Progenitor cell of endocrine pancreas (in vitro differentiated cells): ENCODE measurements at regions not wholly inside any gene's neighbourhood (a gene's known extent, or its start where the extent isn't known, plus 50 kb on each side); places are given as distances from the start of the nearest gene placed in this dataset.

Source experiments
- DNase-seq: peaks from one replicate; pipeline ENCODE4 v3.0.0; 2021; ENCODE audit warnings: low spot score; ENCODE audit not compliant: unreplicated experiment
- H3K27ac Mint-ChIP-seq: 2 replicates; pipeline ENCODE4 v1.8.0; 2021; ENCODE audit warnings: mild to moderate bottlenecking, moderate library complexity, mixed read lengths
- H3K27me3 Mint-ChIP-seq: 2 replicates; pipeline ENCODE4 v1.8.0; 2021; ENCODE audit warnings: mixed read lengths
- H3K36me3 Mint-ChIP-seq: 2 replicates; pipeline ENCODE4 v1.8.0; 2022; ENCODE audit warnings: mixed read lengths; ENCODE audit not compliant: insufficient read depth
- H3K4me1 Mint-ChIP-seq: 2 replicates; pipeline ENCODE4 v1.8.0; 2021; ENCODE audit warnings: low read depth, mixed read lengths
- H3K4me3 Mint-ChIP-seq: 2 replicates; pipeline ENCODE4 v1.8.0; 2021; ENCODE audit warnings: low read depth, mild to moderate bottlenecking, moderate library complexity, mixed read lengths
- H3K9me3 Mint-ChIP-seq: 2 replicates; pipeline ENCODE4 v1.8.0; 2021; ENCODE audit warnings: low read depth, mixed read lengths
- TF ChIP-seq, protein P1 (sequence below): fragments of 200-600 bp; sonication (generic); IDR thresholded peaks from one replicate; pipeline ENCODE4 v1.5.0; 2021; ENCODE audit warnings: antibody characterized with exemption, mild to moderate bottlenecking; ENCODE audit not compliant: unreplicated experiment

DNA sequence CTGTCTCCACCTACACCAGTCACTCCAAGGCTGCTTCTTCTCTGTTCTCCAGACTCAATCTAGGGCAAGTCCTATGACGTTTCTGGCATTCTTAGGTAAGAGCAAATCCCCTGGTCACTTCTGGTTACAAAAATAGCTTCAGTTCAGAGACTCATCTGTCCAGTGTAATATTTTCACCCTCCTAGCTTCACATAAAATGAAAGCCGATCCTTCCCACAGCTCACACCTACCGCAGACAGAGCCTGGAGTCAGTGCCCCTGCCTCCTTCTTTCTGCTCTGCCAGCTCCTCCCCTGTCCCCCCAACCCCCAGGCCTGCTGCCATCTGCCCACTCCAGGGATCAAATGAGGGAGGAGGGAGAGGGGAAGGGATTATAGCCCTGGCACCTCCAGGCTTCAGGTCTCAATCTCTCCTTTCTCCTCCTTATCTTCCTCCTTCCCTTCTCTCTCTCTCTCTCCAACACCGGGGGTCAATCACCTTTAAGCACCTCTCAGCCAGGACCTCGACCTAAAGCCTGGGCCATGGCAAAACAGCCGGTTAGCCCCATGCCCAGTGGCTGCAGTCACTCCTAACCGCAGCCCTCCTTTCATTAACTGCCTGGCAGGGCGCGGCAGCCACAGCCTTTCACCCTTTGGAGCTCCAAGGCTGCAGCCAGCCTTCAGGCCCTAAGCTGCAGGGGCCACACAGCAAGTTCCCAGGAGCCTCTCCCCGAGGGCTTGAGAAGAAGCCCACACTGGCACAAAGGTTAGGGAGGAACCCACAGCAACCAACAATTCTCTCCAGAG, 292.6 kb upstream of the MGMT start:
- H3K36me3 Mint-ChIP-seq, result no peaks in the 10 kb centered on the region
- no peaks in the 10 kb centered on the region for H3K9me3 Mint-ChIP-seq
- H3K4me1 Mint-ChIP-seq, result no peaks in the 10 kb centered on the region
- H3K27me3 Mint-ChIP-seq, result peaks cover 34% of the 10 kb centered on the region
- H3K4me3 Mint-ChIP-seq, result no peak overlapping the region
- no peak for DNase-seq
- TF ChIP-seq, protein P1, sequence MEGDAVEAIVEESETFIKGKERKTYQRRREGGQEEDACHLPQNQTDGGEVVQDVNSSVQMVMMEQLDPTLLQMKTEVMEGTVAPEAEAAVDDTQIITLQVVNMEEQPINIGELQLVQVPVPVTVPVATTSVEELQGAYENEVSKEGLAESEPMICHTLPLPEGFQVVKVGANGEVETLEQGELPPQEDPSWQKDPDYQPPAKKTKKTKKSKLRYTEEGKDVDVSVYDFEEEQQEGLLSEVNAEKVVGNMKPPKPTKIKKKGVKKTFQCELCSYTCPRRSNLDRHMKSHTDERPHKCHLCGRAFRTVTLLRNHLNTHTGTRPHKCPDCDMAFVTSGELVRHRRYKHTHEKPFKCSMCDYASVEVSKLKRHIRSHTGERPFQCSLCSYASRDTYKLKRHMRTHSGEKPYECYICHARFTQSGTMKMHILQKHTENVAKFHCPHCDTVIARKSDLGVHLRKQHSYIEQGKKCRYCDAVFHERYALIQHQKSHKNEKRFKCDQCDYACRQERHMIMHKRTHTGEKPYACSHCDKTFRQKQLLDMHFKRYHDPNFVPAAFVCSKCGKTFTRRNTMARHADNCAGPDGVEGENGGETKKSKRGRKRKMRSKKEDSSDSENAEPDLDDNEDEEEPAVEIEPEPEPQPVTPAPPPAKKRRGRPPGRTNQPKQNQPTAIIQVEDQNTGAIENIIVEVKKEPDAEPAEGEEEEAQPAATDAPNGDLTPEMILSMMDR, result no peak
- no peak overlapping the region for H3K27ac Mint-ChIP-seq

DNA sequence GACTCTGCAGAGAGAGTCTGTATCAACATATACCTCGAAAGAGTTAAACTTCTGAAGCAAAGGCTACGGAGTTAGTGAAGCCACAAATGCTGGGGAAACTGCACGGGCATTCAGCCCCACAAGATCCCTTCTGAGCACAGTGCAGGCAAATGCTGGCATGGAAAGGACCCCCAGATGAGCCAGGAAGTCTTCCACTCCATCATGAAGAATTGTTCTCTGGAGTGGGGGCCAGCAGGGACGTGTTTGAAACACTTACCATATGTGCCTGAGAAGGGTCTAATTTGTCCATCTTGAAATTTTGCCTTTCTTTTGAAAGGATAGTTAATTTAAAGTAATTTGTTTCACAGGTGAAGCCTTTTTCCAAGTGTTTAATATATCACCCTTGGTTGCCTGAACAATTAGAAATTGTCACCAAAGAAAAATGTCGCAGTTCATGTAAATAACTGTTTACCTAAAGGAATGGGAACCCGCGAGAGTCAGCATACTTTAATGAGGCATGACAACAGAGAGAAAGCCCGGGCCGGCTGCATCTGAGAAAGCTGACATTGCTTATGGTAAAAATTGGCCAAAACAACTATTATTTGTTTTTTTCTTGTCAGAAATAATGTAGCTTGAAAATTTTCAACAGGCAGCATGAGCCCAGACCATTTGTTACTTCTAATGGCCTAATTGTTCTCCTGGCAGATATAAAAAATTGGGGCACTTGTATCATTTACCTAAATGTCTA, 287.6 kb upstream of the MGMT start:
- TF ChIP-seq, protein P1, result no peak

DNA sequence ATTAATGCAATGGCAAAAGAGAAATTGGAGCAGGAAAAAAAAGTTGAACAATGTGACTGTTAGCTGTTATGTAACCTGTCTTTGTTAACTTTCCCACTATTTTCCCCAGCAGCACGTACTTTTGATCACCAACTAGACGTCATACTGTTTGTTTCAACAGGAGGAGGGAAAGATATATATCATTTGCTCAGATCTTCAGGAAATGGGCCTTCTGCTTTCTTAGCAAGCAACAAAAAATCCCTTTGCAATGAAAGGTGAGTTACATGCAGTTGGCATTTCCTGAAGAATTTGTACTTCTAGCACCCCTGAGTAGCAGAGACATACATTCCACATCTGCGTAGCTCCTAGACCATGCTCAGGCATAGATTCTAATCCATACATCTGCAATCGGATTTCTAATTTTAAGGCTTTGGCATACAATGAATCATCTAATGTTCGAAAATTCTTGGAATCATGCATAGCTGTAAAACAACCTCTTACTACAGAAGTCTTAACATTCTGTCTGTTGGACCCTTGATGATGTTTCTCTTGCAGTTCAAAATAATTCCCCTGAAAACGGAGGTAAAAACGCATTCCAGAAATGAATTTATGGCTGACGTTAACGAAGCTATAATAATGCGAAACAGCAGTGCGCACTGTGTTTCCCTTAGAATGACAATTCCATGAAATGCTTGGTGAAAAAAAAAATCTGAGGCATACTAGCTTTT, 286.9 kb upstream of the MGMT start:
- H3K36me3 Mint-ChIP-seq, result no peaks in the 10 kb centered on the region
- no peak overlapping the region for H3K27ac Mint-ChIP-seq
- H3K4me3 Mint-ChIP-seq, result no peak overlapping the region
- H3K4me1 Mint-ChIP-seq, result no peaks in the 10 kb centered on the region
- DNase-seq, result no peak
- TF ChIP-seq, protein P1, result no peak
- H3K9me3 Mint-ChIP-seq, result peaks cover 4% of the 10 kb centered on the region
- peaks cover 50% of the 10 kb centered on the region for H3K27me3 Mint-ChIP-seq

More for the DNA sequence above, 287.6 kb upstream of the MGMT start:
- Mint-ChIP-seq H3K27ac (no peak overlapping the region), H3K36me3 (no peaks in the 10 kb centered on the region), H3K4me3 (no peak overlapping the region), H3K9me3 (peaks cover 4% of the 10 kb centered on the region), H3K4me1 (no peaks in the 10 kb centered on the region), H3K27me3 (peaks cover 53% of the 10 kb centered on the region)
- DNase-seq, result no peak

DNA sequence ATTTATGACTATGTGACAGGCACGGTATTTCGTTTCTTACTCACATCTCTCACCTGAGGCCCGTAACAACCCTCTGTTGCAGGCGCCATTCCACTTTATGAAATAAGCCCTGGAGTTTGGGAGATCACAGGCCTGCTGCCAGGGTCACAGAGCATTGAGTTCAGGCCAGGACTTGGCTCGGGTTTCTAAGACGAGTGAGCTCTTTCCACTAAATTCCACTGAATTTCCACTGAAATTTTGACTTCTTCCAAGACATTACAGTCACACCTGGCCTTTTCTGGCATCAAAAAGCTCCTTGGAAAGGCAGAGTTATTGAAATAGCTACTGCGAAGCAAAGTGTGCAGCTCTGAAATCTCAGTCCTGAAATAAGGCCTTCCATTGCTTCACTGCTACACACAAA, 282.8 kb upstream of the MGMT start:
- no peak overlapping the region for H3K27ac Mint-ChIP-seq
- H3K9me3 Mint-ChIP-seq, result peaks cover 22% of the 10 kb centered on the region
- DNase-seq, result no peak
- peaks cover 23% of the 10 kb centered on the region for H3K27me3 Mint-ChIP-seq
- H3K4me3 Mint-ChIP-seq, result no peak overlapping the region
- H3K4me1 Mint-ChIP-seq, result no peaks in the 10 kb centered on the region
- H3K36me3 Mint-ChIP-seq, result no peaks in the 10 kb centered on the region
- TF ChIP-seq, protein P1, result no peak

DNA sequence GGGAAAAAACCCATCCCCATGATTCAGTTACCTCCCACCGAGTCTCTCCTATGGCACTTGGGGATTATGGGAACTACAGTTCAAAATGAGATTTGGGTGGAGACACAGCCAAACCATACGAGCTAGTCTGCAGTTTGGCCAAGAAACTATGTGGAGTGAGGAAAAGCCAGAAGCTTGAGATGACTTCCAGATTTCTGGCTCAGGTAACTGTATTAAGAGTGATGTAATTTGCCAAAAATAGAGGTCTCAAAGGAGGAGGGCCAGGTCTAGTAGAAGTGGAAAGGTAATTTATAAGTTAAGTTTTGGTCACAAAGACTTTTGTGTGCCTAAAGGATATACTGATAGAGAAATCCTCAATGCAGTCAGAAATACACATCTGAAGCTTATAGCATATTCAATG, 279.7 kb upstream of the MGMT start:
- Mint-ChIP-seq H3K27me3 (peaks cover 4% of the 10 kb centered on the region), H3K4me1 (no peaks in the 10 kb centered on the region), H3K9me3 (peaks cover 18% of the 10 kb centered on the region), H3K27ac (no peak overlapping the region), H3K4me3 (no peak overlapping the region), H3K36me3 (no peaks in the 10 kb centered on the region)
- TF ChIP-seq, protein P1, result no peak
- DNase-seq, result no peak
